H9 (cell line): ENCODE measurements at regions not wholly inside any gene's neighbourhood (a gene's known extent, or its start where the extent isn't known, plus 50 kb on each side); places are given as distances from the start of the nearest gene placed in this dataset.

Source experiments
- DNase-seq: peaks from one replicate; pipeline ENCODE4 v3.0.0-alpha.2; 2017
- H2AFZ ChIP-seq: one replicate; pipeline ENCODE4 v1.6.1; 2013; ENCODE audit warnings: mild to moderate bottlenecking, low read length, control low read depth, moderate library complexity
- H2AK5ac ChIP-seq: 2 replicates; pipeline ENCODE4 v1.6.1; 2013; ENCODE audit warnings: low read length, control low read depth, mixed read lengths; ENCODE audit not compliant: insufficient read length
- H2BK120ac ChIP-seq: one replicate; pipeline ENCODE4 v1.6.1; 2013; ENCODE audit warnings: low read depth, mild to moderate bottlenecking, low read length, control low read depth, inconsistent platforms; ENCODE audit not compliant: poor library complexity, severe bottlenecking
- H2BK12ac ChIP-seq: 2 replicates; pipeline ENCODE4 v1.6.1; 2013; ENCODE audit warnings: low read length, control low read depth, mixed read lengths, low read depth; ENCODE audit not compliant: insufficient read length
- H2BK15ac ChIP-seq: 2 replicates; pipeline ENCODE4 v1.6.1; 2013; ENCODE audit warnings: low read depth, low read length, control low read depth
- H2BK20ac ChIP-seq: one replicate; pipeline ENCODE4 v1.6.1; 2013; ENCODE audit warnings: low read depth, mild to moderate bottlenecking, low read length, control low read depth, inconsistent platforms; ENCODE audit not compliant: poor library complexity, severe bottlenecking
- H2BK5ac ChIP-seq: 2 replicates; pipeline ENCODE4 v1.6.1; 2013; ENCODE audit warnings: low read length, control low read depth, mixed read lengths; ENCODE audit not compliant: insufficient read length
- H3K14ac ChIP-seq: 2 replicates; pipeline ENCODE4 v1.6.1; 2013; ENCODE audit warnings: low read length, control low read depth; ENCODE audit not compliant: insufficient read depth
- H3K18ac ChIP-seq: 2 replicates; pipeline ENCODE4 v1.6.1; 2013; ENCODE audit warnings: low read depth, mild to moderate bottlenecking, mixed read lengths, low read length, control low read depth; ENCODE audit not compliant: insufficient read length
- H3K23ac ChIP-seq: 2 replicates; pipeline ENCODE4 v1.6.1; 2013; ENCODE audit warnings: low read length, control low read depth, mixed read lengths, low read depth; ENCODE audit not compliant: insufficient read length
- H3K23me2 ChIP-seq: 2 replicates; pipeline ENCODE4 v1.6.1; 2013; ENCODE audit warnings: low read depth, mild to moderate bottlenecking, mixed read lengths, low read length, control low read depth; ENCODE audit not compliant: insufficient read length, poor library complexity, severe bottlenecking
- H3K27ac ChIP-seq: 2 replicates; pipeline ENCODE4 v1.5.1; 2013; ENCODE audit warnings: low read length, control low read depth, mixed read lengths, low read depth; ENCODE audit not compliant: insufficient read length
- H3K27me3 ChIP-seq: 2 replicates; pipeline ENCODE4 v1.6.1; 2013; ENCODE audit warnings: low read length, control low read depth, inconsistent platforms; ENCODE audit not compliant: insufficient read depth
- H3K4ac ChIP-seq: 2 replicates; pipeline ENCODE4 v1.6.1; 2013; ENCODE audit warnings: low read depth, mild to moderate bottlenecking, control low read depth, inconsistent platforms, low read length, moderate library complexity
- H3K4me1 ChIP-seq: 2 replicates; pipeline ENCODE4 v1.6.1; 2013; ENCODE audit warnings: low read length, control low read depth, inconsistent platforms; ENCODE audit not compliant: insufficient read depth
- H3K4me2 ChIP-seq: 2 replicates; pipeline ENCODE4 v1.6.1; 2013; ENCODE audit warnings: low read length, control low read depth, mixed read lengths; ENCODE audit not compliant: insufficient read length, insufficient read depth
- H3K56ac ChIP-seq: 2 replicates; pipeline ENCODE4 v1.6.1; 2013; ENCODE audit warnings: low read depth, mild to moderate bottlenecking, mixed read lengths, low read length, control low read depth; ENCODE audit not compliant: insufficient read length
- H3K79me1 ChIP-seq: 2 replicates; pipeline ENCODE4 v1.6.1; 2013; ENCODE audit warnings: low read depth, mild to moderate bottlenecking, moderate library complexity, low read length, control low read depth, inconsistent platforms; ENCODE audit not compliant: insufficient read depth, poor library complexity, severe bottlenecking
- H3K79me2 ChIP-seq: 2 replicates; pipeline ENCODE4 v1.6.1; 2013; ENCODE audit warnings: low read length, control low read depth, inconsistent platforms; ENCODE audit not compliant: insufficient read depth
- H3K9ac ChIP-seq: 2 replicates; pipeline ENCODE4 v1.6.1; 2013; ENCODE audit warnings: low read length, control low read depth, mixed read lengths; ENCODE audit not compliant: insufficient read length; ENCODE audit errors: extremely low read depth
- H3K9me3 ChIP-seq: one replicate; pipeline ENCODE4 v1.6.1; 2013; ENCODE audit warnings: low read depth, low read length, inconsistent platforms; ENCODE audit not compliant: control insufficient read depth
- H3T11ph ChIP-seq: one replicate; pipeline ENCODE4 v1.6.1; 2013; ENCODE audit warnings: mild to moderate bottlenecking, low read length, control low read depth, inconsistent platforms
- H4K20me1 ChIP-seq: one replicate; pipeline ENCODE4 v1.6.1; 2013; ENCODE audit not compliant: control insufficient read depth, insufficient read length, insufficient read depth
- H4K5ac ChIP-seq: 2 replicates; pipeline ENCODE4 v1.6.1; 2013; ENCODE audit warnings: low read depth, mild to moderate bottlenecking, mixed read lengths, low read length, control low read depth; ENCODE audit not compliant: insufficient read length
- H4K8ac ChIP-seq: replicated peaks from 2 replicates; pipeline ENCODE4 v1.6.1; 2013; ENCODE audit warnings: low read length, control low read depth, mixed read lengths, low read depth; ENCODE audit not compliant: insufficient read length
- H4K91ac ChIP-seq: 2 replicates; pipeline ENCODE4 v1.6.1; 2013; ENCODE audit warnings: low read depth, mild to moderate bottlenecking, moderate library complexity, mixed read lengths, low read length, control low read depth; ENCODE audit not compliant: insufficient read length
- H3K27ac Mint-ChIP-seq, 3 experiments: 2 replicates in 2 of 3; 3 replicates in 1 of 3; pipeline ENCODE4 v1.8.0; 2020 to 2021; ENCODE audit warnings: mixed read lengths in 3 of 3, mild to moderate bottlenecking in 1 of 3, moderate library complexity in 1 of 3
- H3K27me3 Mint-ChIP-seq: 2 replicates; pipeline ENCODE4 v1.8.0; 2021; ENCODE audit warnings: low read depth, mild to moderate bottlenecking, moderate library complexity, mixed read lengths
- H3K36me3 Mint-ChIP-seq, 3 experiments: 2 replicates in 2 of 3; 3 replicates in 1 of 3; pipeline ENCODE4 v1.8.0; 2020 to 2021; ENCODE audit warnings: low read depth in 3 of 3, mixed read lengths in 3 of 3; ENCODE audit not compliant: insufficient read depth in 1 of 3
- H3K4me1 Mint-ChIP-seq, 2 experiments: 2 replicates each; pipeline ENCODE4 v1.8.0; 2020; ENCODE audit warnings: mixed read lengths in 2 of 2
- H3K4me3 Mint-ChIP-seq, 2 experiments: 2 replicates in 1 of 2; 3 replicates in 1 of 2; pipeline ENCODE4 v1.8.0; 2020 to 2021; ENCODE audit warnings: mild to moderate bottlenecking in 2 of 2, mixed read lengths in 2 of 2, moderate library complexity in 1 of 2
- H3K9me3 Mint-ChIP-seq, 2 experiments: 2 replicates in 1 of 2; 3 replicates in 1 of 2; pipeline ENCODE4 v1.8.0; 2020; ENCODE audit warnings: mild to moderate bottlenecking in 2 of 2, mixed read lengths in 2 of 2, moderate library complexity in 1 of 2
- WGBS: extraction: QIAGEN DNeasy Blood & Tissue Kit; methylation state at CpG from one replicate; pipeline ENCODE4 v1.1.7; 2013; ENCODE audit warnings: missing lambda C conversion rate, low lambda C conversion rate, mixed read lengths; ENCODE audit not compliant: insufficient read length; ENCODE audit errors: extremely low coverage; 5-methylcytosine and 5-hydroxymethylcytosine counted together
- TF ChIP-seq, protein P1 (sequence below): fragments of 200-600 bp; sonication (generic); conservative IDR thresholded peaks from 3 replicates; pipeline ENCODE4 v1.8.0; 2021; ENCODE audit warnings: antibody characterized with exemption, mild to moderate bottlenecking

DNA sequence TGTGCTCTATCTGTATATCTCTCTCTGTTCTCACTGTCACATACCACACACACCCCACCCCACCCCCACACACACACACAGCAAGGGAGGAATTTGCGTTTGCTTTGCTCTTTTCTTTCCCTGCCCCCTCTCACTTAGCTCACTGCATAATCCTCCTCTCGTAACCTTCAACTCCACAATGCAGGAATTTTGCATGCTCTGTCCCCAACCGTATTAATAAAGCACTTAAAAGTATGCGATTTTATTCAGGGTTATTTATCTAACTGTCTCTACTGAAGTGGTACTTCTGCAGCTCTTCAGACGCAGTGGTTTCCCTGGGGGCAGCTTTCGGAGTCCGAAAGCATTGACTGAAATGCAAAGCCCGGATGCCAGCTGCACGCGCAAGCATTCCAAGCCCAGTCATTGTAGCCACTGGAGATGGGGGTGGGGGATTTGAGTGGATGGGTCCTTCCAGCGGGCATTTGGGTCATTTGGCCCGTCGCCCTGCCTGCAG lies 105.4 kb upstream of the RBFOX1 start:
- H3K18ac ChIP-seq, result peak overlapping the region; percentile 88
- H2BK15ac ChIP-seq, result no peak overlapping the region
- H3K79me1 ChIP-seq, result no peaks in the 10 kb centered on the region
- H3K9me3 Mint-ChIP-seq, result no peaks in the 10 kb centered on the region
- no peak overlapping the region for H4K5ac ChIP-seq
- no peak overlapping the region for H3K56ac ChIP-seq
- H4K20me1 ChIP-seq, result no peaks in the 10 kb centered on the region
- no CpG with 5 or more reads among the region's 13 CpGs for WGBS
- no peak overlapping the region for H2BK12ac ChIP-seq
- peaks cover 8% of the 10 kb centered on the region for H3K4me1 ChIP-seq
- no peak overlapping the region for H2BK120ac ChIP-seq
- TF ChIP-seq, protein P1, sequence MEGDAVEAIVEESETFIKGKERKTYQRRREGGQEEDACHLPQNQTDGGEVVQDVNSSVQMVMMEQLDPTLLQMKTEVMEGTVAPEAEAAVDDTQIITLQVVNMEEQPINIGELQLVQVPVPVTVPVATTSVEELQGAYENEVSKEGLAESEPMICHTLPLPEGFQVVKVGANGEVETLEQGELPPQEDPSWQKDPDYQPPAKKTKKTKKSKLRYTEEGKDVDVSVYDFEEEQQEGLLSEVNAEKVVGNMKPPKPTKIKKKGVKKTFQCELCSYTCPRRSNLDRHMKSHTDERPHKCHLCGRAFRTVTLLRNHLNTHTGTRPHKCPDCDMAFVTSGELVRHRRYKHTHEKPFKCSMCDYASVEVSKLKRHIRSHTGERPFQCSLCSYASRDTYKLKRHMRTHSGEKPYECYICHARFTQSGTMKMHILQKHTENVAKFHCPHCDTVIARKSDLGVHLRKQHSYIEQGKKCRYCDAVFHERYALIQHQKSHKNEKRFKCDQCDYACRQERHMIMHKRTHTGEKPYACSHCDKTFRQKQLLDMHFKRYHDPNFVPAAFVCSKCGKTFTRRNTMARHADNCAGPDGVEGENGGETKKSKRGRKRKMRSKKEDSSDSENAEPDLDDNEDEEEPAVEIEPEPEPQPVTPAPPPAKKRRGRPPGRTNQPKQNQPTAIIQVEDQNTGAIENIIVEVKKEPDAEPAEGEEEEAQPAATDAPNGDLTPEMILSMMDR, result no peak
- H3K79me2 ChIP-seq, result no peaks in the 10 kb centered on the region
- H3K4ac ChIP-seq, result no peak overlapping the region
- no peaks in the 10 kb centered on the region for H3K36me3 Mint-ChIP-seq
- H3K27ac Mint-ChIP-seq, result peak overlapping the region; percentile 65 to 92 (median 86); a peak in 5 of 7 replicates
- H3T11ph ChIP-seq, result no peak overlapping the region
- peak; percentile 57 for DNase-seq
- peak overlapping the region; percentile 57 to 60; a peak in 4 of 5 replicates for H3K4me3 Mint-ChIP-seq
- H2AK5ac ChIP-seq, result no peak overlapping the region
- no peaks in the 10 kb centered on the region; the same call in none of the 2 replicates for H3K27me3 Mint-ChIP-seq
- no peaks in the 10 kb centered on the region for H3K27me3 ChIP-seq
- H3K27ac ChIP-seq, result no peak overlapping the region
- no peak overlapping the region for H3K9ac ChIP-seq
- peak overlapping the region; percentile 79 for H2AFZ ChIP-seq
- no peak overlapping the region for H4K8ac ChIP-seq
- H3K14ac ChIP-seq, result no peak overlapping the region
- H3K4me2 ChIP-seq, result peak overlapping the region; percentile 68
- H2BK5ac ChIP-seq, result no peak overlapping the region
- no peak overlapping the region for H3K23ac ChIP-seq
- no peak overlapping the region for H4K91ac ChIP-seq
- no peaks in the 10 kb centered on the region for H3K23me2 ChIP-seq
- peaks cover 19 to 25% of the 10 kb centered on the region in 2 experiments for H3K4me1 Mint-ChIP-seq
- H3K9me3 ChIP-seq, result no peaks in the 10 kb centered on the region
- H2BK20ac ChIP-seq, result no peak overlapping the region
